Erythroblast (primary cell): ENCODE measurements at regions not wholly inside any gene's neighbourhood (a gene's known extent, or its start where the extent isn't known, plus 50 kb on each side); places are given as distances from the start of the nearest gene placed in this dataset.

Source experiments
- DNase-seq, 2 experiments: peaks; one replicate each; lab custom pipeline; 2025; lab: John Stamatoyannopoulos, UW
- GATA1 ChIP-seq: IDR thresholded peaks from 2 replicates; pipeline ENCODE4 v1.6.1; 2011; ENCODE audit warnings: low read depth, mild to moderate bottlenecking, control low read depth, low read length, moderate library complexity
- POLR2A ChIP-seq: IDR thresholded peaks from 2 replicates; pipeline ENCODE4 v1.6.1; 2011; ENCODE audit warnings: mild to moderate bottlenecking, low read length

- TF ChIP-seq POLR2A, result no peak
- TF ChIP-seq GATA1, result no peak
- no peak for DNase-seq
Observed at GRCh38 chr5:133821311-133821741, 147.1 kb downstream of the C5orf15 start.

GRCh38 chr5:133820507-133820906 is 147.9 kb downstream of the C5orf15 start:
- TF ChIP-seq POLR2A (no peak), GATA1 (no peak)
- DNase-seq, result no peak

- DNase-seq, result no peak
- TF ChIP-seq POLR2A (no peak), GATA1 (no peak)
Observed at GRCh38 chr5:133819977-133820471, 148.4 kb downstream of the C5orf15 start.

GRCh38 chr5:133818869-133819600 is 149.4 kb downstream of the C5orf15 start:
- no peak for TF ChIP-seq GATA1
- TF ChIP-seq POLR2A, result no peak

GRCh38 chr5:133818031-133818431 is 150.4 kb downstream of the C5orf15 start:
- TF ChIP-seq POLR2A (no peak), GATA1 (no peak)
- DNase-seq, result no peak

More at GRCh38 chr5:133818869-133819600, 149.4 kb downstream of the C5orf15 start:
- DNase-seq, result no peak

DNA sequence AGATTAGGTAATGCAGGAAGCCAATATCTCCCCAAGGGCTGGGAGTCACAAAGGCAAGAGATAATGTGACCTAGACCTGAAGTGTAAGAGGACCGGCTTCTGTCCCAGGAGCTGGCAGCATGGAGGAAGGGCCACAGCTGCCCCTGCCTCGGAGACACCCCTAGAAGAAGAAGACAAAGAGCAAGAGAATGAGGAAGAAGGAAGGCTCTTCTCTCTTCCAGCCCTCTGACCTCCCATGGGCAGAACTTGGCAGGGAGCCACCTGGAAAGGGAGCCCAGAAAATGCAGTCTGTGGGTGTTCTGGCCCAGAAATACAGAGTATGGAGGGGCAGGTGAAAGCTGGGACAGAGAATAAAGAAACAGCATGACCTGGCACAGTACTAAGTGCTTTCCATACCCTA is 151.0 kb downstream of the C5orf15 start:
- TF ChIP-seq GATA1, result no peak
- TF ChIP-seq POLR2A, result no peak
- DNase-seq, result no peak

GRCh38 chr5:133816791-133817190 is 151.6 kb downstream of the C5orf15 start:
- no peak for DNase-seq
- TF ChIP-seq POLR2A, result no peak
- TF ChIP-seq GATA1, result no peak

- no peak for DNase-seq
- TF ChIP-seq GATA1 (no peak), POLR2A (no peak)
Observed at GRCh38 chr5:133814152-133814551, 154.3 kb downstream of the C5orf15 start.

GRCh38 chr5:133811168-133811567 is 157.3 kb downstream of the C5orf15 start:
- no peak for DNase-seq
- TF ChIP-seq POLR2A, result no peak
- TF ChIP-seq GATA1, result no peak

- DNase-seq, result no peak
- TF ChIP-seq POLR2A (no peak), GATA1 (no peak)
Observed at GRCh38 chr5:133809801-133810200, 158.6 kb downstream of the C5orf15 start.

GRCh38 chr5:133807348-133807747 is 161.1 kb downstream of the C5orf15 start:
- TF ChIP-seq GATA1 (no peak), POLR2A (no peak)
- DNase-seq, result no peak

- TF ChIP-seq POLR2A (no peak), GATA1 (no peak)
Observed at GRCh38 chr5:133806847-133807246, 161.6 kb downstream of the C5orf15 start.

DNA sequence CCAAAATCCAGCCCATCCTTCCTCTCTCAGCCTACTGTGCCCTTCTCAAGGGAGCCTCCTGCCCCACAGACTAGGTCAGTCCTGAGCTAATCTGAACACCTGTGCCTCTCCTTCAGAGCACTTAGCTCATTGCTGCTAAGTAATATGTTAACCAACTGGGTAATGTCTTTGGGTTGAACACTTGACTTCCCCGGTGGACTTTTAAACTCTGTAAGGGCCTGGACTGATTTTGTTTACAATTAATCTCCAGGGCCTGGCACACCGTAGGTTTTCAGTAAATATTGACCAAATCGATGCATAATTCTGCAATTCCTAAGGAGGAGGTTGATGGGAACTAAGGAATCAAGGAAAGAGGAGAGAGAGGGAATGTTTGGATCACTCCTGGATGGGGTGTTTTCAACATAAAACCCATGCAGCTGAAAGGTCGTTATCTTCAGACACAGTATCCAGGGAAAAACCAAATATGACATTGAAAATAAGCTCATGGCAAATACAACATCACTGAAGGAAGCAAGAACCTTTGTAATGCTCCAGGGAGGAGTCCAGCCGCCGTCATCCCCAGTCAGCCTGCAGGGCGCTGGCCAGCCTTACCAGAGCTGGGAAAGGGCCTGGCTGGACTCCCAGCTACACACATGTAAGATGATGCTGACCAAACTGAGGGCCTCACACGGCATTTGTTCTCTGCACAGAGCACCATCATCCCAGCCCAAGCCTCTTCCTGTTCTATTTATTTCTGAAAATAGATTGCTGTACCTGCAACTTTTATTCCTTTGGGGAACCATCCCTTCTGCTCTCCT is 166.3 kb downstream of the C5orf15 start:
- no peak for DNase-seq

More at GRCh38 chr5:133806847-133807246, 161.6 kb downstream of the C5orf15 start:
- DNase-seq, result no peak

DNA sequence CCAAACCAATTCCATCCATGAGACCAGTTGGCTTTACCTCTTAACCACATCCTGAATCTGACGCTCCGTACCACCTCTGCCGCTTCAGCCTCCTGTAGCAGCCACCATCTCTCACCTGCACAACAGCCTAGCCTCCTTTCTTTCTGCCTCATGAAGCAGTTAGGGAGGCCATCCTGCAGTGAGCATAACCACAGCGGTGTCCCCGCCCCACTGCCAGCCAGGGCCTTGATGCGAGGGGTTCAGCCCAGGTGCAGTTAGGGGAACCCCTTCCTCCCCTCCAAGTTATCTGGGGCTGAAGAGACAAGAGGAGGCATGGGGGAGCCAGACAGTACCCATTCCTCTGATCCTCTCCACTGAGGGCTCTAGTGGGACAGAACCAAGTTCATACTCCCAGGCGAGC is 167.0 kb downstream of the C5orf15 start:
- TF ChIP-seq POLR2A (no peak), GATA1 (no peak)
- DNase-seq, result no peak

More for the DNA sequence above, 166.3 kb downstream of the C5orf15 start:
- TF ChIP-seq GATA1, result no peak
- no peak for TF ChIP-seq POLR2A
